K562 (cell line): ENCODE measurements at regions not wholly inside any gene's neighbourhood (a gene's known extent, or its start where the extent isn't known, plus 50 kb on each side); places are given as distances from the start of the nearest gene placed in this dataset.

Source experiments
- ATAC-seq: fragments of 200-7000 bp; cut with Tn5 transposase; 3 replicates; pipeline ENCODE4 v1.9.1; 2020; ENCODE audit warnings: moderate library complexity
- BruUV-seq: library from RNA; stranded (reverse); fragments of 400-500 nt; replicated peaks from 2 replicates; lab custom pipeline; 2021; lab: Mats Ljungman, UMichigan
- CTCF ChIA-PET: fragments of 300-600 bp; formaldehyde crosslinking; extraction: SDS; loops from one replicate; lab custom pipeline; 2021; ENCODE audit warnings: low intra/inter-chr PET ratio; lab: Yijun Ruan, JAX
- POLR2A ChIA-PET: fragments of 300-600, 350-650 bp; sonication (Branson Sonifier 250); formaldehyde crosslinking; extraction: SDS; loops from one replicate; lab custom pipeline; 2021; ENCODE audit warnings: antibody characterized with exemption, inconsistent platforms; lab: Yijun Ruan, JAX
- DNase-seq, 4 experiments: peaks; one replicate each; pipeline versions ENCODE4 v3.0.0 to v3.0.0-alpha.2; 2011 to 2018; ENCODE audit warnings: low spot score in 3 of 4, mixed read lengths in 3 of 4; ENCODE audit errors: extremely low read depth in 1 of 4
- FAIRE-seq: peaks from 2 replicates; lab custom pipeline; 2011; peaks lifted over from hg19 to GRCh38; lab: Jason Lieb, UNC
- H2AFZ ChIP-seq: 2 replicates; pipeline ENCODE4 v1.6.0; 2011; ENCODE audit warnings: low read depth, low read length, control low read depth, inconsistent platforms
- H3K27ac ChIP-seq: fragments of 200-600 bp; 3 replicates; pipeline ENCODE4 v1.8.0; 2011; ENCODE audit warnings: low read depth, mild to moderate bottlenecking, control low read depth, inconsistent platforms, low read length, moderate library complexity, mixed read lengths; ENCODE audit errors: extremely low read depth
- H3K27me3 ChIP-seq, 2 experiments: fragments of 300-600 bp in 1 of 2; 2 replicates in 1 of 2; 3 replicates in 1 of 2; pipeline versions ENCODE4 v1.6.0 to v1.8.0; 2011; ENCODE audit warnings: inconsistent platforms in 2 of 2, low read length in 2 of 2, mild to moderate bottlenecking in 1 of 2, mixed read lengths in 1 of 2, moderate library complexity in 1 of 2; ENCODE audit not compliant: control insufficient read depth in 2 of 2, insufficient read depth in 2 of 2
- H3K36me3 ChIP-seq: fragments of 300-600 bp; 3 replicates; pipeline ENCODE4 v1.8.0; 2011; ENCODE audit warnings: mild to moderate bottlenecking, low read length, inconsistent platforms; ENCODE audit not compliant: control insufficient read depth, insufficient read depth
- H3K4me1 ChIP-seq, 2 experiments: fragments of 200-600 bp in 1 of 2; replicated peaks in 1 of 2; 2 replicates in 1 of 2; 3 replicates in 1 of 2; pipeline versions ENCODE4 v1.5.1 to v1.8.0; 2011; ENCODE audit warnings: inconsistent platforms in 2 of 2, low read length in 2 of 2, mild to moderate bottlenecking in 1 of 2, mixed read lengths in 1 of 2, moderate library complexity in 1 of 2; ENCODE audit not compliant: control insufficient read depth in 2 of 2, insufficient read depth in 2 of 2
- H3K4me2 ChIP-seq: 2 replicates; pipeline ENCODE4 v1.6.1; 2011; ENCODE audit warnings: low read length, control low read depth, inconsistent platforms, mixed read lengths; ENCODE audit not compliant: insufficient read depth
- H3K4me3 ChIP-seq: fragments of 200-600 bp; sonication (generic), shearing (Covaris generic); 2 replicates; pipeline ENCODE4 v1.5.1; 2016; ENCODE audit warnings: control low read depth, inconsistent platforms
- H3K79me2 ChIP-seq: fragments of 200-600 bp; 3 replicates; pipeline ENCODE4 v1.8.0; 2011; ENCODE audit warnings: low read length, inconsistent platforms; ENCODE audit not compliant: control insufficient read depth, insufficient read depth
- H3K9ac ChIP-seq, 2 experiments: 2 replicates each; pipeline versions ENCODE4 v1.6.0 to v1.6.1; 2011; ENCODE audit warnings: low read depth in 2 of 2, low read length in 2 of 2, control low read depth in 1 of 2, inconsistent platforms in 1 of 2, mild to moderate bottlenecking in 1 of 2, mixed read lengths in 1 of 2; ENCODE audit not compliant: insufficient read depth in 1 of 2
- H3K9me1 ChIP-seq: one replicate; pipeline ENCODE4 v1.6.0; 2011; ENCODE audit warnings: inconsistent platforms, mild to moderate bottlenecking, low read length, moderate library complexity; ENCODE audit not compliant: control insufficient read depth, insufficient read depth
- H3K9me3 ChIP-seq: replicated peaks from 2 replicates; pipeline ENCODE4 v1.5.1; 2011; ENCODE audit warnings: low read depth, low read length, inconsistent platforms; ENCODE audit not compliant: control insufficient read depth, insufficient read depth
- H4K20me1 ChIP-seq: replicated peaks from 2 replicates; pipeline ENCODE4 v1.6.1; 2011; ENCODE audit warnings: low read length, inconsistent platforms, mixed read lengths; ENCODE audit not compliant: control insufficient read depth, insufficient read depth
- DNMT1 ChIP-seq: fragments of 450-650 bp; IDR thresholded peaks from 2 replicates; pipeline ENCODE4 v1.6.1; 2016; ENCODE audit warnings: antibody characterized with exemption, mild to moderate bottlenecking
- ETS2 ChIP-seq: IDR thresholded peaks from 2 replicates; pipeline ENCODE4 v1.6.1; 2016; ENCODE audit warnings: borderline replicate concordance, missing genetic modification characterization, mild to moderate bottlenecking, moderate library complexity, missing compliant biosample characterization; ENCODE audit not compliant: poor library complexity, severe bottlenecking
- FOXK1 ChIP-seq: sonication (generic); formaldehyde crosslinking; IDR thresholded peaks from 2 replicates; pipeline ENCODE4 v1.8.0; 2022; ENCODE audit warnings: missing genetic modification reagents, mild to moderate bottlenecking, borderline replicate concordance
- FUS ChIP-seq: fragments of 200-400 bp; formaldehyde crosslinking; optimal IDR thresholded peaks from 2 replicates; pipeline ENCODE3; 2017; ENCODE audit warnings: low read depth, low read length
- IRF2 ChIP-seq: sonication (generic); formaldehyde crosslinking; IDR thresholded peaks from 2 replicates; pipeline ENCODE4 v1.8.1; 2022; ENCODE audit warnings: mild to moderate bottlenecking, missing genetic modification reagents
- RBM34 ChIP-seq: fragments of 200-400 bp; formaldehyde crosslinking; IDR thresholded peaks from 2 replicates; pipeline ENCODE4 v1.6.1; 2018; ENCODE audit warnings: low read length, borderline replicate concordance; ENCODE audit not compliant: insufficient read depth
- SRF ChIP-seq, 2 experiments: fragments of 250-450, 450-650 bp in 1 of 2; sonication (Bioruptor Pico) in 1 of 2; sonication (generic) in 1 of 2; formaldehyde crosslinking; IDR thresholded peaks; 2 replicates each; pipeline versions ENCODE4 v1.5.0 to v1.5.1; 2020 to 2022; ENCODE audit warnings: mild to moderate bottlenecking in 1 of 2, missing genetic modification reagents in 1 of 2
- TAF15 ChIP-seq: fragments of 200-400 bp; formaldehyde crosslinking; IDR thresholded peaks from 2 replicates; pipeline ENCODE4 v1.6.1; 2017; ENCODE audit warnings: mild to moderate bottlenecking, low read depth, low read length, moderate library complexity
- ZKSCAN3 ChIP-seq: fragments of 250-450 bp; sonication (Bioruptor Pico); IDR thresholded peaks from 2 replicates; pipeline ENCODE4 v1.4.0; 2020
- WGBS: fragments of 100-300 bp; shearing (Covaris generic); methylation state at CpG from one replicate; pipeline ENCODE4 v1.1.6; 2016; ENCODE audit warnings: low coverage, mixed read lengths; ENCODE audit not compliant: insufficient coverage; ENCODE audit errors: missing lambda C conversion rate; 5-methylcytosine and 5-hydroxymethylcytosine counted together
- in situ Hi-C: fragments of 300-500 bp; cut with MboI; formaldehyde crosslinking; loops from 4 replicates; pipeline ENCODE4 v1.15.0; 2018; ENCODE audit warnings: inconsistent platforms, mixed read lengths
- intact Hi-C: fragments of 100-400 bp; cut with micrococcal nuclease; formaldehyde crosslinking; loops from 2 replicates; pipeline ENCODE4 v1.14.2; 2022
- TF ChIP-seq, protein P1 (sequence below), 2 experiments: fragments of 450-650 bp; conservative IDR thresholded peaks; 2 replicates each; pipeline ENCODE4 v1.6.1; 2017; ENCODE audit warnings: mild to moderate bottlenecking in 2 of 2, moderate library complexity in 2 of 2
- TF ChIP-seq, protein P2 (sequence below): fragments of 250-450 bp; sonication (Bioruptor Pico); IDR thresholded peaks from 2 replicates; pipeline ENCODE4 v1.8.0; 2022; ENCODE audit warnings: moderate library complexity, mild to moderate bottlenecking, inconsistent platforms

DNA sequence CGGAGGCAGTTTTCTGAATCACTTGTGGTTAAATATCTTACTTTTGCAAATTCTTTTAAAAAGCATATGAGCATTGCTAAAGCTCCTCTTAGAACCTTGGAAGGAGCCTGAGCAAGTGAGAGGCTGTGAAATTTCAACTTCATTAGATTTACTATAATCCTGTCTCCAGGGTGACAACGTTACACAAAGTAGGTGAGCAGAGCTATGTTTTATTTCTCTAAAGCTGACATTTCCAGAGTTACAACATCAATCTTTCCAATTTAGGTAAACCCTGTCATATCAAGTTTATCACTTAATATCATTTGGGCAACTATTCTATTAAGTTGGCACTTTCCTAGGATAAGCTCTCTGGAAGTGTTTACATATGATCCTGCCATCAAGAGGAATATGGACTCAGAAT, 544.9 kb upstream of the CBLB start:
- in situ Hi-C loops: no loop called here
- Histone ChIP-seq H3K36me3 (no peaks in the 10 kb centered on the region), H3K9ac (no peak overlapping the region), H3K27ac (no peak overlapping the region), H4K20me1 (no peaks in the 10 kb centered on the region), H3K27me3 (no peaks in the 10 kb centered on the region), H3K4me2 (no peak overlapping the region), H3K79me2 (no peaks in the 10 kb centered on the region), H3K9me1 (no peaks in the 10 kb centered on the region), H2AFZ (no peak overlapping the region), H3K9me3 (no peaks in the 10 kb centered on the region), H3K4me1 (no peaks in the 10 kb centered on the region), H3K4me3 (no peak overlapping the region)
- ATAC-seq: no peak
- ChIA-PET CTCF (no interaction called here), POLR2A (no interaction called here)
- FAIRE-seq: no peak
- intact Hi-C loops: no loop called here
- DNase-seq: no peak
- no TSS peak for BruUV-seq
- TF ChIP-seq TAF15 (no peak), IRF2 (CRISPR knock-in tag) (no peak)
- TF ChIP-seq, protein P1, sequence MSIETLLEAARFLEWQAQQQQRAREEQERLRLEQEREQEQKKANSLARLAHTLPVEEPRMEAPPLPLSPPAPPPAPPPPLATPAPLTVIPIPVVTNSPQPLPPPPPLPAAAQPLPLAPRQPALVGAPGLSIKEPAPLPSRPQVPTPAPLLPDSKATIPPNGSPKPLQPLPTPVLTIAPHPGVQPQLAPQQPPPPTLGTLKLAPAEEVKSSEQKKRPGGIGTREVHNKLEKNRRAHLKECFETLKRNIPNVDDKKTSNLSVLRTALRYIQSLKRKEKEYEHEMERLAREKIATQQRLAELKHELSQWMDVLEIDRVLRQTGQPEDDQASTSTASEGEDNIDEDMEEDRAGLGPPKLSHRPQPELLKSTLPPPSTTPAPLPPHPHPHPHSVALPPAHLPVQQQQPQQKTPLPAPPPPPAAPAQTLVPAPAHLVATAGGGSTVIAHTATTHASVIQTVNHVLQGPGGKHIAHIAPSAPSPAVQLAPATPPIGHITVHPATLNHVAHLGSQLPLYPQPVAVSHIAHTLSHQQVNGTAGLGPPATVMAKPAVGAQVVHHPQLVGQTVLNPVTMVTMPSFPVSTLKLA (conservative IDR thresholded peaks at IDR 0.05): no peak
- WGBS: 0% methylated on average over 2 of the region's 2 CpGs

DNA sequence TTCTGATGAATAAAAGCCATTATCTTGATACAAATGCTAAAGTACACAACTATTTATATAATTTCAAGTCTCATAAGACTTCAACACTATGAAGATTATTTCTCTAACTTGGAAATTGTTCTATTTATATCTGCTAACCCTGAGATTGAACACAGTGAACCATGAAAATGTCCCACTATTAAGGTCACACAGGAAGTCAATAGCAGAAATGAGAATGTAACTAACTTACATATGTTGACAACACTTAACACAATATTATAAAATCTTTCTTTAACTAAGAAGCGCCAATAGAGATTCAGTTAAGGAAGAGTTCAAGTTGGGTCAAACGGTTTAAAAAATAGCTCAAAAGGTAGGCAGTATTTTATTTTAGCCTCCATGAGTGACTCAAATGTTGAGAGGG, 551.8 kb upstream of the CBLB start:
- H3K4me2 ChIP-seq: no peak overlapping the region
- in situ Hi-C loops (no loop called here), intact Hi-C loops (no loop called here)
- H3K36me3 ChIP-seq: no peaks in the 10 kb centered on the region
- H3K4me1 ChIP-seq: no peaks in the 10 kb centered on the region
- 9% methylated on average over 2 of the region's 2 CpGs for WGBS
- no peaks in the 10 kb centered on the region for H3K9me1 ChIP-seq
- H3K9ac ChIP-seq: no peak overlapping the region
- POLR2A ChIA-PET: interaction anchor here (0.8 kb wide), 1 partner anchor 34 kb away, joined by 3 read pairs; no protein-coding TSS in a partner anchor
- H3K79me2 ChIP-seq: no peaks in the 10 kb centered on the region
- no peak overlapping the region for H3K27ac ChIP-seq
- CTCF ChIA-PET: no interaction called here
- H2AFZ ChIP-seq: no peak overlapping the region
- H3K9me3 ChIP-seq: no peaks in the 10 kb centered on the region
- H3K4me3 ChIP-seq: no peak overlapping the region
- BruUV-seq: no TSS peak
- FAIRE-seq (no peak), ATAC-seq (no peak)
- TF ChIP-seq SRF (CRISPR knock-in tag; IDR thresholded peaks at IDR 0.05): no peak
- TF ChIP-seq RBM34: no peak
- no peak for TF ChIP-seq ZKSCAN3 (CRISPR knock-in tag)
- TF ChIP-seq, protein P2, sequence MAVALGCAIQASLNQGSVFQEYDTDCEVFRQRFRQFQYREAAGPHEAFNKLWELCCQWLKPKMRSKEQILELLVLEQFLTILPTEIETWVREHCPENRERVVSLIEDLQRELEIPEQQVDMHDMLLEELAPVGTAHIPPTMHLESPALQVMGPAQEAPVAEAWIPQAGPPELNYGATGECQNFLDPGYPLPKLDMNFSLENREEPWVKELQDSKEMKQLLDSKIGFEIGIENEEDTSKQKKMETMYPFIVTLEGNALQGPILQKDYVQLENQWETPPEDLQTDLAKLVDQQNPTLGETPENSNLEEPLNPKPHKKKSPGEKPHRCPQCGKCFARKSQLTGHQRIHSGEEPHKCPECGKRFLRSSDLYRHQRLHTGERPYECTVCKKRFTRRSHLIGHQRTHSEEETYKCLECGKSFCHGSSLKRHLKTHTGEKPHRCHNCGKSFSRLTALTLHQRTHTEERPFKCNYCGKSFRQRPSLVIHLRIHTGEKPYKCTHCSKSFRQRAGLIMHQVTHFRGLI (CRISPR knock-in tag): no peak
- TF ChIP-seq FUS: no peak
- no peak for TF ChIP-seq ETS2
- TF ChIP-seq IRF2 (CRISPR knock-in tag): no peak
- no peak for TF ChIP-seq DNMT1
- TF ChIP-seq FOXK1 (CRISPR knock-in tag): no peak
- TF ChIP-seq, all 486 proteins: peak for 0
- DNase-seq: no peak
- no peaks in the 10 kb centered on the region for H4K20me1 ChIP-seq
- no peaks in the 10 kb centered on the region for H3K27me3 ChIP-seq
